IMR-90 (cell line): ENCODE measurements at regions not wholly inside any gene's neighbourhood (a gene's known extent, or its start where the extent isn't known, plus 50 kb on each side); places are given as distances from the start of the nearest gene placed in this dataset.

Experiments used
- ATAC-seq: fragments of 200-7000 bp; cut with Tn5 transposase; 2 replicates; pipeline ENCODE4 v1.9.1; 2020; ENCODE audit warnings: low read depth, mild to moderate bottlenecking, moderate library complexity
- BruUV-seq: library from RNA; stranded (reverse); fragments of 400-500 nt; replicated peaks from 2 replicates; lab custom pipeline; 2021; lab: Mats Ljungman, UMichigan
- CTCF ChIA-PET: fragments of 300-600 bp; formaldehyde crosslinking; extraction: SDS; loops from one replicate; lab custom pipeline; 2021; ENCODE audit warnings: antibody characterized with exemption; lab: Yijun Ruan, JAX
- POLR2A ChIA-PET: fragments of 300-600 bp; sonication (Branson Sonifier 250); formaldehyde crosslinking; loops from one replicate; lab custom pipeline; 2022; ENCODE audit warnings: antibody characterized with exemption; ENCODE audit not compliant: unreplicated experiment; lab: Charles Lee
- DNase-seq: peaks from one replicate; pipeline ENCODE4 v3.0.0; 2013
- H2AFZ ChIP-seq: replicated peaks from 2 replicates; pipeline ENCODE3; 2013; ENCODE audit warnings: low read length, mild to moderate bottlenecking; ENCODE audit not compliant: poor library complexity
- H2AK5ac ChIP-seq: 2 replicates; pipeline ENCODE4 v1.6.1; 2013; ENCODE audit warnings: low read depth, low read length, inconsistent platforms
- H2AK9ac ChIP-seq: replicated peaks from 2 replicates; pipeline ENCODE3; 2013; ENCODE audit warnings: mild to moderate bottlenecking, low read depth, low read length, moderate library complexity; ENCODE audit not compliant: poor library complexity
- H2BK120ac ChIP-seq: 2 replicates; pipeline ENCODE4 v1.6.1; 2013; ENCODE audit warnings: low read depth, low read length, inconsistent platforms
- H2BK15ac ChIP-seq: 3 replicates; pipeline ENCODE4 v1.6.1; 2013; ENCODE audit warnings: low read depth, low read length, inconsistent platforms
- H2BK20ac ChIP-seq: 2 replicates; pipeline ENCODE4 v1.6.1; 2013; ENCODE audit warnings: low read depth, mild to moderate bottlenecking, inconsistent platforms, low read length, moderate library complexity
- H2BK5ac ChIP-seq: 2 replicates; pipeline ENCODE4 v1.6.1; 2013; ENCODE audit warnings: mild to moderate bottlenecking, low read depth, low read length, inconsistent platforms; ENCODE audit not compliant: poor library complexity, severe bottlenecking
- H3K14ac ChIP-seq: replicated peaks from 2 replicates; pipeline ENCODE4 v1.6.1; 2013; ENCODE audit warnings: low read depth, low read length, inconsistent platforms
- H3K18ac ChIP-seq: 2 replicates; pipeline ENCODE4 v1.6.1; 2013; ENCODE audit warnings: low read depth, low read length, control low read depth
- H3K23ac ChIP-seq: 2 replicates; pipeline ENCODE4 v1.6.1; 2013; ENCODE audit warnings: low read depth, low read length, inconsistent platforms
- H3K27ac ChIP-seq: 2 replicates; pipeline ENCODE4 v1.5.1; 2013; ENCODE audit warnings: mild to moderate bottlenecking, control low read depth, low read length; ENCODE audit not compliant: insufficient read depth
- H3K27me3 ChIP-seq: 2 replicates; pipeline ENCODE4 v1.6.1; 2013; ENCODE audit warnings: low read length; ENCODE audit not compliant: control insufficient read depth, insufficient read depth
- H3K36me3 ChIP-seq: 2 replicates; pipeline ENCODE4 v1.6.1; 2013; ENCODE audit warnings: low read length, mixed read lengths; ENCODE audit not compliant: control insufficient read depth, insufficient read depth
- H3K4ac ChIP-seq: 2 replicates; pipeline ENCODE4 v1.6.1; 2013; ENCODE audit warnings: low read depth, low read length, inconsistent platforms
- H3K4me1 ChIP-seq: 2 replicates; pipeline ENCODE4 v1.6.1; 2013; ENCODE audit warnings: low read length, mixed read lengths; ENCODE audit not compliant: control insufficient read depth, insufficient read depth
- H3K4me2 ChIP-seq: 2 replicates; pipeline ENCODE4 v1.6.1; 2013; ENCODE audit warnings: low read depth, mild to moderate bottlenecking, control low read depth, low read length, moderate library complexity
- H3K4me3 ChIP-seq: 2 replicates; pipeline ENCODE4 v1.5.1; 2013; ENCODE audit warnings: low read depth, mild to moderate bottlenecking, control low read depth, low read length, moderate library complexity; ENCODE audit not compliant: insufficient read depth
- H3K56ac ChIP-seq: 2 replicates; pipeline ENCODE4 v1.6.1; 2013; ENCODE audit warnings: low read length, inconsistent platforms; ENCODE audit not compliant: insufficient read depth; ENCODE audit errors: extremely low read depth
- H3K79me1 ChIP-seq, 2 experiments: 2 replicates each; pipeline ENCODE4 v1.6.1; 2013; ENCODE audit warnings: low read length in 2 of 2, inconsistent platforms in 1 of 2, low read depth in 1 of 2
- H3K9ac ChIP-seq: 2 replicates; pipeline ENCODE4 v1.6.1; 2013; ENCODE audit warnings: low read depth, low read length, control low read depth
- H3K9me1 ChIP-seq: 2 replicates; pipeline ENCODE4 v1.6.1; 2013; ENCODE audit warnings: low read length, inconsistent platforms; ENCODE audit not compliant: insufficient read depth
- H3K9me3 ChIP-seq: 2 replicates; pipeline ENCODE4 v1.6.1; 2013; ENCODE audit warnings: low read length; ENCODE audit not compliant: control insufficient read depth, insufficient read depth
- H4K20me1 ChIP-seq: 2 replicates; pipeline ENCODE4 v1.6.1; 2013; ENCODE audit warnings: low read length, inconsistent platforms; ENCODE audit not compliant: insufficient read depth
- H4K5ac ChIP-seq: 2 replicates; pipeline ENCODE4 v1.6.1; 2013; ENCODE audit warnings: mild to moderate bottlenecking, low read depth, low read length, control low read depth
- H4K8ac ChIP-seq, 2 experiments: 2 replicates each; pipeline ENCODE4 v1.6.1; 2013; ENCODE audit warnings: low read depth in 2 of 2, low read length in 2 of 2, control low read depth in 1 of 2, inconsistent platforms in 1 of 2
- H4K91ac ChIP-seq: 2 replicates; pipeline ENCODE4 v1.6.1; 2013; ENCODE audit warnings: low read depth, low read length, inconsistent platforms; ENCODE audit not compliant: insufficient read depth
- BHLHE40 ChIP-seq: fragments of 150-350 bp; IDR thresholded peaks from 2 replicates; pipeline ENCODE4 v1.6.1; 2016; ENCODE audit warnings: mild to moderate bottlenecking, low read depth, low read length
- CEBPB ChIP-seq: IDR thresholded peaks from 2 replicates; pipeline ENCODE4 v1.6.1; 2012; ENCODE audit warnings: low read depth, low read length, improper control_type of control experiment
- CHD1 ChIP-seq: IDR thresholded peaks from 2 replicates; pipeline ENCODE4 v1.6.1; 2012; ENCODE audit warnings: low read depth, low read length, improper control_type of control experiment
- CTCF ChIP-seq: conservative IDR thresholded peaks from 2 replicates; pipeline ENCODE4 v1.5.1; 2012; ENCODE audit warnings: mild to moderate bottlenecking, low read depth, low read length, improper control_type of control experiment
- ELK1 ChIP-seq: fragments of 150-350 bp; IDR thresholded peaks from 2 replicates; pipeline ENCODE4 v1.6.1; 2016; ENCODE audit warnings: low read depth, mild to moderate bottlenecking, low read length, moderate library complexity, borderline replicate concordance
- FOS ChIP-seq: fragments of 150-350 bp; IDR thresholded peaks from 2 replicates; pipeline ENCODE4 v1.6.1; 2016; ENCODE audit warnings: low read depth, low read length
- MAFK ChIP-seq: IDR thresholded peaks from 2 replicates; pipeline ENCODE4 v1.6.1; 2012; ENCODE audit warnings: low read depth, low read length, improper control_type of control experiment
- MAZ ChIP-seq: IDR thresholded peaks from 2 replicates; pipeline ENCODE4 v1.6.1; 2012; ENCODE audit warnings: low read depth, mild to moderate bottlenecking, low read length, improper control_type of control experiment, moderate library complexity, borderline replicate concordance
- MXI1 ChIP-seq: IDR thresholded peaks from 2 replicates; pipeline ENCODE4 v1.6.1; 2012; ENCODE audit warnings: low read depth, mild to moderate bottlenecking, low read length, moderate library complexity, borderline replicate concordance
- NFE2L2 ChIP-seq: fragments of 150-350 bp; IDR thresholded peaks from 2 replicates; pipeline ENCODE4 v1.6.1; 2016; ENCODE audit warnings: low read depth, mild to moderate bottlenecking, low read length
- POLR2A ChIP-seq: IDR thresholded peaks from 2 replicates; pipeline ENCODE4 v1.6.1; 2012; ENCODE audit warnings: mild to moderate bottlenecking, low read depth, low read length
- RAD21 ChIP-seq: IDR thresholded peaks from 2 replicates; pipeline ENCODE4 v1.6.1; 2012; ENCODE audit warnings: low read length, improper control_type of control experiment
- RCOR1 ChIP-seq: IDR thresholded peaks from 2 replicates; pipeline ENCODE4 v1.6.1; 2012; ENCODE audit warnings: mild to moderate bottlenecking, low read length, improper control_type of control experiment; ENCODE audit not compliant: insufficient replicate concordance
- RFX5 ChIP-seq: IDR thresholded peaks from 2 replicates; pipeline ENCODE4 v1.8.0; 2012; ENCODE audit warnings: low read depth, mild to moderate bottlenecking, low read length, moderate library complexity
- SMC3 ChIP-seq: fragments of 150-350 bp; IDR thresholded peaks from 2 replicates; pipeline ENCODE4 v1.6.1; 2016; ENCODE audit warnings: low read depth, mild to moderate bottlenecking, antibody characterized with exemption, low read length, moderate library complexity
- USF2 ChIP-seq: fragments of 150-350 bp; IDR thresholded peaks from 2 replicates; pipeline ENCODE4 v1.6.1; 2017; ENCODE audit warnings: mild to moderate bottlenecking, antibody characterized with exemption, low read length, low read depth
- dilution Hi-C: fragments of 300-500 bp; cut with HindIII; formaldehyde crosslinking; loops from one replicate; pipeline ENCODE4 v1.14.3; 2018; ENCODE audit warnings: low sequenced_read_pairs; ENCODE audit not compliant: unreplicated experiment
- in situ Hi-C: fragments of 300-500 bp; cut with MboI; formaldehyde crosslinking; loops from 3 replicates; pipeline ENCODE4 v1.14.3; 2019; ENCODE audit warnings: low sequenced_read_pairs, inconsistent platforms, mixed read lengths
- intact Hi-C: fragments of 100-400 bp; cut with micrococcal nuclease; formaldehyde crosslinking; loops from 2 replicates; pipeline ENCODE4 v1.10.0; 2022

- Histone ChIP-seq H3K18ac (no peak overlapping the region), H4K91ac (no peak overlapping the region), H2BK5ac (no peak overlapping the region), H3K36me3 (no peaks in the 10 kb centered on the region), H2AK5ac (no peak overlapping the region), H3K27ac (no peak overlapping the region), H3K9ac (no peak overlapping the region), H3K14ac (no peak overlapping the region), H2BK120ac (no peak overlapping the region), H3K4ac (no peak overlapping the region), H2AK9ac (no peak overlapping the region), H3K56ac (no peak overlapping the region), H3K4me1 (no peaks in the 10 kb centered on the region), H2BK20ac (no peak overlapping the region), H4K8ac (no peak overlapping the region), H3K9me1 (no peaks in the 10 kb centered on the region), H3K79me1 (no peaks in the 10 kb centered on the region), H3K4me2 (no peak overlapping the region), H4K5ac (no peak overlapping the region), H2AFZ (no peak overlapping the region), H3K4me3 (no peak overlapping the region), H2BK15ac (no peak overlapping the region), H3K23ac (no peak overlapping the region), H4K20me1 (no peaks in the 10 kb centered on the region), H3K27me3 (no peaks in the 10 kb centered on the region), H3K9me3 (no peaks in the 10 kb centered on the region)
- TF ChIP-seq USF2 (no peak), RAD21 (no peak), SMC3 (no peak), NFE2L2 (no peak), RCOR1 (no peak), CEBPB (no peak), ELK1 (no peak), MAZ (no peak), MAFK (no peak), MXI1 (no peak), CHD1 (no peak), RFX5 (no peak), CTCF (no peak), FOS (no peak), BHLHE40 (no peak), POLR2A (no peak)
- ChIA-PET POLR2A (no interaction called here), CTCF (no interaction called here)
- in situ Hi-C loops (loop anchor here (25.0 kb wide), 1 partner anchor 595 kb away; the partner anchor contains the start of gene RAP2B), intact Hi-C loops (no loop called here), dilution Hi-C loops (no loop called here)
- DNase-seq (no peak), ATAC-seq (no peak)
- no TSS peak for BruUV-seq
Measured at GRCh38 chr3:153756816-153757215, 364.4 kb upstream of the ARHGEF26 start.
